Breast epithelium (tissue), 3 donors: ENCODE measurements at regions not wholly inside any gene's neighbourhood (a gene's known extent, or its start where the extent isn't known, plus 50 kb on each side); places are given as distances from the start of the nearest gene placed in this dataset.

Source experiments
- CTCF ChIP-seq, 3 donors: fragments of 450-650 bp; IDR thresholded peaks; one replicate each; pipeline ENCODE4 v1.5.1; 2016 to 2017; ENCODE audit warnings: antibody characterized with exemption in 3 of 3, mild to moderate bottlenecking in 3 of 3, moderate library complexity in 3 of 3
- POLR2A ChIP-seq: fragments of 450-650 bp; IDR thresholded peaks from one replicate; pipeline ENCODE4 v1.6.1; 2016; ENCODE audit warnings: antibody characterized with exemption, mild to moderate bottlenecking, moderate library complexity
- POLR2AphosphoS5 ChIP-seq, 3 donors: sonication (generic); formaldehyde crosslinking; IDR thresholded peaks; one replicate each; pipeline ENCODE4 v1.6.1; 2017; ENCODE audit warnings: antibody characterized with exemption in 3 of 3

- no peak for TF ChIP-seq POLR2A
- no peak for TF ChIP-seq CTCF (IDR thresholded peaks at IDR 0.05)
- no peak for TF ChIP-seq POLR2AphosphoS5 (IDR thresholded peaks at IDR 0.05)
These were observed 467.8 kb downstream of the LMO4 start for GRCh38 chr1:87796471-87796901.
